MM.1S (cell line): ENCODE measurements at regions not wholly inside any gene's neighbourhood (a gene's known extent, or its start where the extent isn't known, plus 50 kb on each side); places are given as distances from the start of the nearest gene placed in this dataset.

Experiments used
- CTCF ChIP-seq: fragments of 300-600 bp; sonication (generic); IDR thresholded peaks from 2 replicates; pipeline ENCODE4 v1.5.1; 2016; ENCODE audit warnings: antibody characterized with exemption, low read length, mixed read lengths
- EZH2 ChIP-seq: fragments of 300-600 bp; sonication (generic); optimal IDR thresholded peaks from 2 replicates; pipeline ENCODE3; 2017; ENCODE audit warnings: low read depth, mild to moderate bottlenecking, antibody characterized with exemption, low read length, mixed read lengths
- EZH2phosphoT487 ChIP-seq: fragments of 300-600 bp; sonication (generic); IDR thresholded peaks from 2 replicates; pipeline ENCODE4 v1.6.1; 2018; ENCODE audit warnings: antibody characterized with exemption, low read length

GRCh38 chr1:110726755-110727154, 52.0 kb upstream of the KCNA3 start:
- TF ChIP-seq CTCF (no peak), EZH2 (no peak), EZH2phosphoT487 (no peak)
